GM23338 (cell line): ENCODE measurements at regions not wholly inside any gene's neighbourhood (a gene's known extent, or its start where the extent isn't known, plus 50 kb on each side); places are given as distances from the start of the nearest gene placed in this dataset.

Experiments used
- ATAC-seq: fragments of 200-7000 bp; cut with Tn5 transposase; 3 replicates; pipeline ENCODE4 v1.9.1; 2020
- DNase-seq: peaks from one replicate; pipeline ENCODE4 v3.0.0-alpha.2; 2015; ENCODE audit warnings: low spot score
- H2AFZ ChIP-seq: fragments of 200-600 bp; sonication (generic); 2 replicates; pipeline ENCODE4 v1.8.0; 2016; ENCODE audit warnings: antibody characterized with exemption, mild to moderate bottlenecking, moderate library complexity
- H3F3A ChIP-seq: fragments of 200-600 bp; sonication (generic); replicated peaks from 2 replicates; pipeline ENCODE4 v1.8.0; 2017; ENCODE audit warnings: antibody characterized with exemption, mixed run types, low read depth
- H3K27ac ChIP-seq: fragments of 200-600 bp; sonication (generic); 2 replicates; pipeline ENCODE4 v1.6.1; 2016; ENCODE audit warnings: low read depth
- H3K27me3 ChIP-seq: fragments of 200-600 bp; sonication (generic); 2 replicates; pipeline ENCODE4 v1.8.0; 2016; ENCODE audit warnings: mild to moderate bottlenecking, mixed run types, moderate library complexity; ENCODE audit not compliant: insufficient read depth
- H3K36me3 ChIP-seq: fragments of 200-600 bp; sonication (generic); 2 replicates; pipeline ENCODE4 v1.8.0; 2016; ENCODE audit warnings: mild to moderate bottlenecking; ENCODE audit not compliant: insufficient read depth
- H3K4me1 ChIP-seq: fragments of 200-600 bp; sonication (generic); 2 replicates; pipeline ENCODE4 v1.8.0; 2016; ENCODE audit warnings: mild to moderate bottlenecking, moderate library complexity; ENCODE audit not compliant: insufficient read depth
- H3K4me2 ChIP-seq: fragments of 200-600 bp; sonication (generic); 2 replicates; pipeline ENCODE4 v1.7.1; 2017; ENCODE audit warnings: mixed run types
- H3K4me3 ChIP-seq: fragments of 200-600 bp; sonication (generic); 2 replicates; pipeline ENCODE4 v1.6.1; 2016; ENCODE audit warnings: mixed run types
- H3K79me2 ChIP-seq: fragments of 200-600 bp; sonication (generic); replicated peaks from 2 replicates; pipeline ENCODE4 v1.8.0; 2017; ENCODE audit warnings: mild to moderate bottlenecking; ENCODE audit not compliant: insufficient read depth
- H3K9me2 ChIP-seq: fragments of 200-600 bp; sonication (generic); 2 replicates; pipeline ENCODE4 v1.8.0; 2017; ENCODE audit not compliant: insufficient read depth
- H4K20me1 ChIP-seq: fragments of 200-600 bp; sonication (generic); replicated peaks from 2 replicates; pipeline ENCODE4 v1.8.0; 2017; ENCODE audit warnings: mild to moderate bottlenecking; ENCODE audit not compliant: insufficient read depth
- H3K27ac Mint-ChIP-seq: 2 replicates; pipeline ENCODE4 v1.8.0; 2020; ENCODE audit warnings: inconsistent platforms, mild to moderate bottlenecking, moderate library complexity, mixed read lengths
- H3K27me3 Mint-ChIP-seq: 3 replicates; pipeline ENCODE4 v1.8.0; 2022; ENCODE audit warnings: low read depth, mild to moderate bottlenecking, moderate library complexity, mixed read lengths, inconsistent platforms; ENCODE audit not compliant: insufficient read depth, poor library complexity
- H3K36me3 Mint-ChIP-seq: 3 replicates; pipeline ENCODE4 v1.8.0; 2021; ENCODE audit warnings: low read depth, mild to moderate bottlenecking, inconsistent platforms, moderate library complexity, mixed read lengths
- H3K4me1 Mint-ChIP-seq: 3 replicates; pipeline ENCODE4 v1.8.0; 2020; ENCODE audit warnings: mild to moderate bottlenecking, inconsistent platforms, mixed read lengths
- H3K4me3 Mint-ChIP-seq: 3 replicates; pipeline ENCODE4 v1.8.0; 2021; ENCODE audit warnings: moderate library complexity, mild to moderate bottlenecking, inconsistent platforms, mixed read lengths
- H3K9me3 Mint-ChIP-seq: 3 replicates; pipeline ENCODE4 v1.8.0; 2020; ENCODE audit warnings: moderate library complexity, mild to moderate bottlenecking, inconsistent platforms, mixed read lengths
- CREB1 ChIP-seq: fragments of 250-450 bp; sonication (Bioruptor Pico); IDR thresholded peaks from 2 replicates; pipeline ENCODE4 v1.5.0; 2020; ENCODE audit warnings: low read depth, mild to moderate bottlenecking, moderate library complexity
- EZH2 ChIP-seq: fragments of 200-600 bp; sonication (generic); IDR thresholded peaks from one replicate; pipeline ENCODE4 v1.8.0; 2017; ENCODE audit warnings: antibody characterized with exemption, mild to moderate bottlenecking, low read depth; ENCODE audit not compliant: unreplicated experiment
- JUNB ChIP-seq: IDR thresholded peaks from one replicate; pipeline ENCODE4 v1.6.1; 2016; ENCODE audit warnings: antibody characterized with exemption; ENCODE audit not compliant: unreplicated experiment
- STAT1 ChIP-seq: IDR thresholded peaks from one replicate; pipeline ENCODE4 v1.6.1; 2016; ENCODE audit warnings: antibody characterized with exemption; ENCODE audit not compliant: unreplicated experiment
- TF ChIP-seq, protein P1 (sequence below): fragments of 250-450 bp; sonication (Bioruptor Pico); IDR thresholded peaks from 2 replicates; pipeline ENCODE4 v1.5.0; 2020; ENCODE audit warnings: mild to moderate bottlenecking, moderate library complexity
- TF ChIP-seq, protein P2 (sequence below): IDR thresholded peaks from 2 replicates; pipeline ENCODE4 v1.6.1; 2016; ENCODE audit warnings: antibody characterized with exemption
- TF ChIP-seq, protein P3 (sequence below), 2 experiments: fragments of 200-600 bp in 1 of 2; sonication (generic) in 1 of 2; conservative IDR thresholded peaks; 2 replicates each; pipeline versions ENCODE4 v1.5.1 to v1.6.1; 2016 to 2017; ENCODE audit warnings: antibody characterized with exemption in 2 of 2, low read depth in 2 of 2, mild to moderate bottlenecking in 2 of 2, moderate library complexity in 1 of 2

GRCh38 chr3:153400641-153401040 is 238.6 kb downstream of the RAP2B start (continued):
- TF ChIP-seq, protein P1, sequence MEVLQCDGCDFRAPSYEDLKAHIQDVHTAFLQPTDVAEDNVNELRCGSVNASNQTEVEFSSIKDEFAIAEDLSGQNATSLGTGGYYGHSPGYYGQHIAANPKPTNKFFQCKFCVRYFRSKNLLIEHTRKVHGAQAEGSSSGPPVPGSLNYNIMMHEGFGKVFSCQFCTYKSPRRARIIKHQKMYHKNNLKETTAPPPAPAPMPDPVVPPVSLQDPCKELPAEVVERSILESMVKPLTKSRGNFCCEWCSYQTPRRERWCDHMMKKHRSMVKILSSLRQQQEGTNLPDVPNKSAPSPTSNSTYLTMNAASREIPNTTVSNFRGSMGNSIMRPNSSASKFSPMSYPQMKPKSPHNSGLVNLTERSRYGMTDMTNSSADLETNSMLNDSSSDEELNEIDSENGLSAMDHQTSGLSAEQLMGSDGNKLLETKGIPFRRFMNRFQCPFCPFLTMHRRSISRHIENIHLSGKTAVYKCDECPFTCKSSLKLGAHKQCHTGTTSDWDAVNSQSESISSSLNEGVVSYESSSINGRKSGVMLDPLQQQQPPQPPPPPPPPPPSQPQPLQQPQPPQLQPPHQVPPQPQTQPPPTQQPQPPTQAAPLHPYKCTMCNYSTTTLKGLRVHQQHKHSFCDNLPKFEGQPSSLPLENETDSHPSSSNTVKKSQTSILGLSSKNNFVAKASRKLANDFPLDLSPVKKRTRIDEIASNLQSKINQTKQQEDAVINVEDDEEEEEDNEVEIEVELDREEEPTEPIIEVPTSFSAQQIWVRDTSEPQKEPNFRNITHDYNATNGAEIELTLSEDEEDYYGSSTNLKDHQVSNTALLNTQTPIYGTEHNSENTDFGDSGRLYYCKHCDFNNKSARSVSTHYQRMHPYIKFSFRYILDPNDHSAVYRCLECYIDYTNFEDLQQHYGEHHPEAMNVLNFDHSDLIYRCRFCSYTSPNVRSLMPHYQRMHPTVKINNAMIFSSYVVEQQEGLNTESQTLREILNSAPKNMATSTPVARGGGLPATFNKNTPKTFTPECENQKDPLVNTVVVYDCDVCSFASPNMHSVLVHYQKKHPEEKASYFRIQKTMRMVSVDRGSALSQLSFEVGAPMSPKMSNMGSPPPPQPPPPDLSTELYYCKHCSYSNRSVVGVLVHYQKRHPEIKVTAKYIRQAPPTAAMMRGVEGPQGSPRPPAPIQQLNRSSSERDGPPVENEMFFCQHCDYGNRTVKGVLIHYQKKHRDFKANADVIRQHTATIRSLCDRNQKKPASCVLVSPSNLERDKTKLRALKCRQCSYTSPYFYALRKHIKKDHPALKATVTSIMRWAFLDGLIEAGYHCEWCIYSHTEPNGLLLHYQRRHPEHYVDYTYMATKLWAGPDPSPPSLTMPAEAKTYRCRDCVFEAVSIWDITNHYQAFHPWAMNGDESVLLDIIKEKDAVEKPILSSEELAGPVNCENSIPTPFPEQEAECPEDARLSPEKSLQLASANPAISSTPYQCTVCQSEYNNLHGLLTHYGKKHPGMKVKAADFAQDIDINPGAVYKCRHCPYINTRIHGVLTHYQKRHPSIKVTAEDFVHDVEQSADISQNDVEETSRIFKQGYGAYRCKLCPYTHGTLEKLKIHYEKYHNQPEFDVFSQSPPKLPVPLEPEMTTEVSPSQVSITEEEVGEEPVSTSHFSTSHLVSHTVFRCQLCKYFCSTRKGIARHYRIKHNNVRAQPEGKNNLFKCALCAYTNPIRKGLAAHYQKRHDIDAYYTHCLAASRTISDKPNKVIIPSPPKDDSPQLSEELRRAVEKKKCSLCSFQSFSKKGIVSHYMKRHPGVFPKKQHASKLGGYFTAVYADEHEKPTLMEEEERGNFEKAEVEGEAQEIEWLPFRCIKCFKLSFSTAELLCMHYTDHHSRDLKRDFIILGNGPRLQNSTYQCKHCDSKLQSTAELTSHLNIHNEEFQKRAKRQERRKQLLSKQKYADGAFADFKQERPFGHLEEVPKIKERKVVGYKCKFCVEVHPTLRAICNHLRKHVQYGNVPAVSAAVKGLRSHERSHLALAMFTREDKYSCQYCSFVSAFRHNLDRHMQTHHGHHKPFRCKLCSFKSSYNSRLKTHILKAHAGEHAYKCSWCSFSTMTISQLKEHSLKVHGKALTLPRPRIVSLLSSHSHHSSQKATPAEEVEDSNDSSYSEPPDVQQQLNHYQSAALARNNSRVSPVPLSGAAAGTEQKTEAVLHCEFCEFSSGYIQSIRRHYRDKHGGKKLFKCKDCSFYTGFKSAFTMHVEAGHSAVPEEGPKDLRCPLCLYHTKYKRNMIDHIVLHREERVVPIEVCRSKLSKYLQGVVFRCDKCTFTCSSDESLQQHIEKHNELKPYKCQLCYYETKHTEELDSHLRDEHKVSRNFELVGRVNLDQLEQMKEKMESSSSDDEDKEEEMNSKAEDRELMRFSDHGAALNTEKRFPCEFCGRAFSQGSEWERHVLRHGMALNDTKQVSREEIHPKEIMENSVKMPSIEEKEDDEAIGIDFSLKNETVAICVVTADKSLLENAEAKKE (CRISPR knock-in tag) = no peak
- no peak for TF ChIP-seq EZH2

DNA sequence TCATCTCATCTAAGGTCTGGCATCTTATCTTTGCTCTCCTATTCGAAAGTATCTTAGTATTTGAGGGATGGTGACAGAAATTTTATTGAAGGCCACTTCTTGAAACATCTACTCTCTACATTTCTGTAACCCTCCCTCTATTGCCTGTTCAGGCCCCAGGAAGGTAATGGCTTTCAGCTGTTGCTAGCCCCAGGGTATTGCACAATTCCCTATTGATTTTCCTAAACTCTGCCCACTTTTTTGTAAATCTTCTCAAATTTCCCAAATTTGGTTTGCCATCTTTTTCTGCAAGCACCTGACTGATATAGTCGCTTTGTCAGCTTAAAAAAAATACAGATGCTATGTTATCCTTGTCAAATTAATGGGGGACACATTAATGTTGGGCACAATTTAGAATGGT is 242.1 kb downstream of the RAP2B start:
- no peaks in the 10 kb centered on the region for H4K20me1 ChIP-seq
- H3K27me3 Mint-ChIP-seq = no peaks in the 10 kb centered on the region
- ATAC-seq = no peak
- TF ChIP-seq, protein P2, sequence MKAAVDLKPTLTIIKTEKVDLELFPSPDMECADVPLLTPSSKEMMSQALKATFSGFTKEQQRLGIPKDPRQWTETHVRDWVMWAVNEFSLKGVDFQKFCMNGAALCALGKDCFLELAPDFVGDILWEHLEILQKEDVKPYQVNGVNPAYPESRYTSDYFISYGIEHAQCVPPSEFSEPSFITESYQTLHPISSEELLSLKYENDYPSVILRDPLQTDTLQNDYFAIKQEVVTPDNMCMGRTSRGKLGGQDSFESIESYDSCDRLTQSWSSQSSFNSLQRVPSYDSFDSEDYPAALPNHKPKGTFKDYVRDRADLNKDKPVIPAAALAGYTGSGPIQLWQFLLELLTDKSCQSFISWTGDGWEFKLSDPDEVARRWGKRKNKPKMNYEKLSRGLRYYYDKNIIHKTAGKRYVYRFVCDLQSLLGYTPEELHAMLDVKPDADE = no peak
- TF ChIP-seq JUNB = no peak
- TF ChIP-seq STAT1 = no peak
- TF ChIP-seq, protein P3, sequence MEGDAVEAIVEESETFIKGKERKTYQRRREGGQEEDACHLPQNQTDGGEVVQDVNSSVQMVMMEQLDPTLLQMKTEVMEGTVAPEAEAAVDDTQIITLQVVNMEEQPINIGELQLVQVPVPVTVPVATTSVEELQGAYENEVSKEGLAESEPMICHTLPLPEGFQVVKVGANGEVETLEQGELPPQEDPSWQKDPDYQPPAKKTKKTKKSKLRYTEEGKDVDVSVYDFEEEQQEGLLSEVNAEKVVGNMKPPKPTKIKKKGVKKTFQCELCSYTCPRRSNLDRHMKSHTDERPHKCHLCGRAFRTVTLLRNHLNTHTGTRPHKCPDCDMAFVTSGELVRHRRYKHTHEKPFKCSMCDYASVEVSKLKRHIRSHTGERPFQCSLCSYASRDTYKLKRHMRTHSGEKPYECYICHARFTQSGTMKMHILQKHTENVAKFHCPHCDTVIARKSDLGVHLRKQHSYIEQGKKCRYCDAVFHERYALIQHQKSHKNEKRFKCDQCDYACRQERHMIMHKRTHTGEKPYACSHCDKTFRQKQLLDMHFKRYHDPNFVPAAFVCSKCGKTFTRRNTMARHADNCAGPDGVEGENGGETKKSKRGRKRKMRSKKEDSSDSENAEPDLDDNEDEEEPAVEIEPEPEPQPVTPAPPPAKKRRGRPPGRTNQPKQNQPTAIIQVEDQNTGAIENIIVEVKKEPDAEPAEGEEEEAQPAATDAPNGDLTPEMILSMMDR (conservative IDR thresholded peaks at IDR 0.05; ENCODE audit: low read depth in 2 of 2) = no peak
- TF ChIP-seq, protein P1 (CRISPR knock-in tag) = no peak
- no peak for TF ChIP-seq CREB1 (CRISPR knock-in tag)

More for the DNA sequence above, 242.1 kb downstream of the RAP2B start:
- Histone ChIP-seq H3K4me2 (no peak overlapping the region), H3K79me2 (no peaks in the 10 kb centered on the region), H3K9me2 (no peaks in the 10 kb centered on the region), H3K4me3 (no peak overlapping the region), H3K27me3 (no peaks in the 10 kb centered on the region), H3K27ac (no peak overlapping the region), H2AFZ (no peak overlapping the region), H3K4me1 (peaks cover 11% of the 10 kb centered on the region), H3F3A (no peaks in the 10 kb centered on the region), H3K36me3 (no peaks in the 10 kb centered on the region)
- peaks cover 2% of the 10 kb centered on the region for H3K9me3 Mint-ChIP-seq
- H3K27ac Mint-ChIP-seq = no peak overlapping the region
- no peaks in the 10 kb centered on the region for H3K36me3 Mint-ChIP-seq
- DNase-seq = no peak
- H3K4me1 Mint-ChIP-seq = peaks cover 9% of the 10 kb centered on the region
- no peak overlapping the region for H3K4me3 Mint-ChIP-seq
